ENCODE measurements at regions not wholly inside any gene's neighbourhood (a gene's known extent, or its start where the extent isn't known, plus 50 kb on each side); places are given as distances from the start of the nearest gene placed in this dataset.

DNA sequence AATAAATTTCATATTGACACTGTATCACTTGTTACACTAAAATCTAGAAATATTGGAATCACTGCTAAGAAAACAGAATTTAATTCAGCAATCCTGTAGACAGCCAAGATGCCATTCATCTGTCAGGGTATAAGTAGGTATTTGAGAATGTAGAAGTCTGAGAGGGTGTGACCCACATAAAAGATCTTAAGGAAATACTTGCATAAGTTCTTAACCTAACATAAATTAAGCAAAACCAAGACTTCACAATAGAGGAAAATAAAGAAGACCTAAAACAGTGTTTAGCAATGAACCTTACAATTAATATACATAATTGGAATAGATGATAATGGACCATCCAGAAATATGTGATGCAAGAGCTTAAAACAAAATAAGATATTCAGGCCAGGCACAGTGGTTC, 636.2 kb downstream of the TBC1D4 start:
- TF ChIP-seq CTCF (IDR thresholded peaks at IDR 0.05) (no peak), POLR2A (IDR thresholded peaks at IDR 0.05) (no peak), POLR2AphosphoS5 (IDR thresholded peaks at IDR 0.05) (no peak)
